HG02571 (cell line): ENCODE measurements at regions not wholly inside any gene's neighbourhood (a gene's known extent, or its start where the extent isn't known, plus 50 kb on each side); places are given as distances from the start of the nearest gene placed in this dataset.
"Not testable (repeated sequence)": the region's sequence is repeated elsewhere in the genome, so short reads cannot be mapped to it uniquely, and the experiment has no call there.

Experiments
- ATAC-seq: cut with Tn5 transposase; IDR thresholded peaks from one replicate; pipeline ENCODE4 v1.9.1; 2021; ENCODE audit warnings: mild to moderate bottlenecking, moderate library complexity; ENCODE audit not compliant: unreplicated experiment

DNA sequence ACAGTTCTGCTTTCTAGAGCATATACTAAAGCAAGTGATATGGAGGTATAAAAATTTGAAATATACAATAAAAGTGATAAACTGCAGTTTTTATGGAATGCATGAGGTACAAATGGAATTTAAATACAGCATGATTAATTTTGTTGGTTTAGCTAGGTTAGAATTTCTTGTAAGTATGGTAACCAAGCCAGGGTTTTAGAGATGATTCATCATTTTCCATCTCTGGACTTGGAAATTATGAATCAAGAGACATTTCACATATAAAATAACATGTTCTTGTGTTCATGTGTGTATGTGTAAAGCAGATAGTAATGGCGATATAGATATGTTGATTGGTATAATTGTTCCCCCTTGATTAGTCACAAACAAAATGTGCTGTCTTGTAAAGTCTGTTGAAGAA, 1219.8 kb downstream of the CDH8 start:
- ATAC-seq, result no peak

DNA sequence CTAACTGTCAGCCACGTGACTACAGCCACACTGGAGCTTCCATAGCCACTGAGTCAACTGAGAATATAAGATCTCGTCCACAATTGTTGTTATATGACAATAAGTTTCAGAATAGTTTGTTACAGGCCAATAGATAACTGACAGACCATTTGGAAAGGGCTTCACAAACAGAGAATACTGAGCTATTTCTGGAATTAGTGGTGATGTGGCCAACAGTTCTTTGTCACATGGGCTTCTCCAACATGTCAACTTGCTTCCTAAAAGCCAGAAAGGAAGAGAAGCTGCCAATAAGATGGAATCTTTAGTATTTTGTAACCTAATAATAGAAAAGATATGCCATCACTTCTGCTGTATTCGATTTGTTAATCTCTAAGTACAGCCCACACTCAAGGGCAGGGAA, 1220.4 kb downstream of the CDH8 start:
- ATAC-seq, result no peak

DNA sequence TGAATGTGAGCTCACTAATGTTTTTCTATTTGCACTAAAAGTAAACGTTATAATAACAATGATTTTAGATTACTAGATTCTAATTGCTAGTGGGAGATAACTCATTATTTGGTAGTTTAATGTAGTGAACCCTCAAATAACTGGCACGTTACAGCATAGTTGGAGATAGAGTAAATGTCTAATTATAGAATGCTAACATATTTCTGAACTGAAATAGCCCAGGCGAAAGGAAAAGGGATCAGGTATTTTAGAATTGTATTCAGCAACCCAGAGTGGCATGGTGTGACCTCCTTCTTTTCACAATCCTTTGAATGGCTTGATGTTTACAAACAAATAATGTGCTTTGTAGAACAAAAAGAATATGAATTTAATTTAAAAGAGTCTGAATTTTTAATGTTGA, 1221.2 kb downstream of the CDH8 start:
- no peak for ATAC-seq

DNA sequence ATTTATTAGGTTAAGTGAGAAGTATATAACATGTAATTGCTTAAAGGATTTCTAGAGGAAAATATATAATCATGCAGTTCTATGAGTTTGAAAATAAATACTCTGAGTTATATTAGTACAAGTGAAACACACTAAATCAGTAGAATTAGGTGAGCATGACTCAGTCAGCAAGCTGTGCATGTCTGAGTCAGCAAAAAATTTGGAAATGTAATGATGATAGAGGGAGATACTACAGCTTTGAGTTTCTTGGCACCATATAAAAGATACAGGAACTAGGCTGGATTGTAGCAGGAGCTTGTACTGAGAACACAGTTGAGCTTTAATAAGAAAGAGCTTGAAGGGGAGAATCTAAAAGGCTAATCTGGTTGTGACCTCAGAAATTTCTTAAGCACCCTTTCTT, 1224.6 kb downstream of the CDH8 start:
- ATAC-seq, result no peak

DNA sequence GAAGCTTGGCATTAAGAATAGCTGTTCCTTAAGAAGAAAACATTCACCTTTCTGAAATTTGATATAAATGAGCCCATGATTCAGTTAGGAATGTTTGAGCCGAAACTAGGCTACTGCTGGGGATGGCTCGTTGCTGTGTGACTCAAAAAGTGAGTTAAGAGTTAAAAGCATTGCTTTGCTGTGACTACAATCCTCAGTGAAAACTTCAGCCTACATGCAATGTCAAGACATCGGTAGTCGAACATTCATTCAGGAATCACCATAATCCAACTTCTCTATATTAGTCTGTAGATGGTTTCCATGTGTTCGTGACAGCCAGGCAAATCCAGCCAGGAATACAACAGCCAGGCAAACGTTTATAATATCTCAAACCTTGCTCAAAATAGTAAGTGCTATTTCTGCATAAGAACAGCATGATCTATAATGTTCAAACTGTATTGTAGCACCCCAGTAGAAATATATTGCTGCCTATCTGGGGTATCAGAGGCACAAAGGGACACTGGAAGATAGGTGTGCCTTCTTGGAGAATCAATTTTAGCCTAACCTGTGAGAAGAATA, 1225.1 kb downstream of the CDH8 start:
- no peak for ATAC-seq

DNA sequence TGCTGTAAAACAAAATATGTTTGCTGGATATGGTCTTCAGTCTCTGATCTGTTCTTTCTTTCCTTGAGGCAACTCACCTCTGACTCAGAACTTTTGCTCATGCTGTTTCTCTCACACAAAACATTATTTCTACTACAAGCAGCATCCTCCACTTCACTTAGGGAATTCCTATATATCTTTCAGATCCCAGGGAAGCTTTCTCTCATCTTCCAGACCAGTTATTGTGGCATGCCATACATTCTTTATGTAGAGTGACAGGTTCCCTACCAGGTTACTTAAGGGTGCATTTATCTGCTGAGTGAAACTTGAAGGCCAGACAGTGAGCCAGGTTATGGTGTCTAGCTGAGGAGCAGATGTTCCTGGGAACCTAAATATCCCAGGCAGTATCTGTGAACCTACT, 1226.0 kb downstream of the CDH8 start:
- ATAC-seq, result no peak

DNA sequence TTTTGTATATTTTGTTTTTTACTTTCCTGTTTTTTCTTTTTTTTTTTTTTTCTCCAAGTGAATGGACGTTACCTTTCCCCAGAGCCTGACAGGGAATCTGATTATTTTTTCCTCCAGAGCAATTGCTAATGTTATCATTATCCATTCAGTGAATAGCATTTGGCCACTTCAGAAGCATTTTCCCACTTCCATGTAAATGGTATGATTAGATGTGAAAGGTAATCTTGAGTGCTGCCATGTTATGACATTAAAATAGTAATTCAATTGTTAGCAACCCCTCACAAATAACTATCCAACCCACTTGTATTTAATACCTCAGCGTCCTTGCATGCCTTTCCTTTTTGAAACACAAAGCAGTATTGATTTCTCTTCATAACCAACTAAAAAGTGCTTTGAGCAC, 1243.8 kb downstream of the CDH8 start:
- no peak for ATAC-seq

DNA sequence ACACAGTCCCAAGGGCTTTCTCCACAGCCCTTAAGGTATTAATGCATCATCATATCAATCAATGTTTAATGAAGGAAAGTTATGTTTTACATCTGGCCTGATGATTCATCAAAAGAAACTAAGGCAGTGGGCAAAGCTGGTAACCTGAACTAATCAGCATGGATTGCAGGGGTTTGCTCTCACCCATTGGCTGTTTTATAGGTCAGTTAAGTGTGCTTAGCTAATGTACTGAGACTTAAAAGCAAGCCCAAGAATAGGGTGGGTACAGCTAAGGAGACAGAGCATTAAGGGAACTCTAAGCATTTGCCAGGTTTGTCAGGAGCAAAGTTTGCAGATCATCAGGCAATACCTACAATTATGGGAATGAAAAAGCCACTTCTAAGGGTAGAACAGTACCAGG, 1247.6 kb downstream of the CDH8 start:
- no peak for ATAC-seq

DNA sequence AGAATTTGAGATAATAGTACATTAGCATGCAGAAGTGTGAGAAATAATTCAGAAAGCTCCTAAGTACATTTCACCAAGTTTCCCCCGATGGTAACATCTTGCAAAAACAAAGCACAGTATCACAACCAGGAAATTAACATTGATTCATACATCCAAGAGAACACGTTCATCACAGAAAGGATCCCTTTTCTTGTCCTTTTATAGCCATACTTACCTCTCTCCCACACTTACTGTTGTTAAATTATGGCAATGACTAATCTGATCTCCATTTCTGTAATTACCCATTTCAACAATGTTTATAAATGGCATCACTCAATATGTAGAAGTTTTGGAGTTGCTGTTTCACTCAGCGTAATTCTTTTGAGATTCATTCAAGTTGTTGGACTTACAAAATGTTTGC, 1260.0 kb downstream of the CDH8 start:
- no peak for ATAC-seq

DNA sequence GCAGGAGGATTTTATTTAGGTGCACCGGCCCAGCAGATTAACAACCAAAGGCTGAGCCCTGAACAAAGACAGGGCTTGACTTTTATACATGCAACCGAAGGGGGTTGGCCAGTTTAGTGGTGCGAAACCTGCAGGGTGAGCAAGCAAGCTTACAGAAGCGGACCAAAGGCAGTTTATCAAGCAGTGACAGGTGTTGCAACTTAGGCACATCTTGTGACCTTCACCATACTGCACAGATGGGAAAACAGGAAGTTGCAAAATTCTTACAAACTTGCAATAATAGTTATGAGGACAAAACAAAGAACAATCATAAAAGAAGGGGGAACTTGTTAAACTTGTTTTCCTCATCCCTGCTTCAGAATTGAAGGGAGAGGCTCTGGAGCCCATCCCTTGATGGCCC, 1265.1 kb downstream of the CDH8 start:
- ATAC-seq, result no peak

DNA sequence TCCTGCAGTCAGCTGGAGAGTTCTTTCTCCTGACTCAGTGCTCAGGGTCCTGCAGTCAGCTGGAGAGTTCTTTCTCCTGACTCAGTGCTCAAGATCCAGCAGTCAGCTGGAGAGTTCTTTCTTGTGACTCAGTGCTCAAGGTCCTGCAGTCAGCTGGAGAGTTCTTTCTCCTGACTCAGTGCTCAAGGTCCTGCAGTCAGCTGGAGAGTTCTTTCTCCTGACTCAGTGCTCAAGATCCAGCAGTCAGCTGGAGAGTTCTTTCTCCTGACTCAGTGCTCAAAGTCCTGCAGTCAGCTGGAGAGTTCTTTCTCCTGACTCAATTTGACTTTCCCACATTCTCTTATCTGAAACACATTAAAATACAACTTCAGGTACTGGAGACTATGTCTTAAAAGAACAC, 1265.9 kb downstream of the CDH8 start:
- not testable (repeated sequence) for ATAC-seq

DNA sequence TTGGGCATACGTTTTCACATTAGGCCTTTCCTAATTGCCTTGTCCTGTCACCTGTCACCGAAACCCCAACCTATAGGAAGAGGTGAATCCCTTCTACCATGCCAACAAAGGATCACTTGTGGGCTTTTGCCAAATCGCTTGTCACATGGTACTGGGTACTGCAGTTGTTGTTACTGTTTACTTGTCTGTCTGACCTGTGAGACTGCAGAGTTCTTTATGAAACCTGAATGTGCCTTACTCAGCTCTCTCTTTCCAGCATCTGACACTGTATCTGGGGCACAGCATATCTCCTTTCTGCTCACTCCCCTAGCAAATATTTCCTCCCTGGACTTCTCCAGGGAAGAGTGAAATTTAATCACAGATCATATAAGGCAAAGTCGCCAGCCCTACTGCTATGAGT, 1272.4 kb downstream of the CDH8 start:
- no peak for ATAC-seq

DNA sequence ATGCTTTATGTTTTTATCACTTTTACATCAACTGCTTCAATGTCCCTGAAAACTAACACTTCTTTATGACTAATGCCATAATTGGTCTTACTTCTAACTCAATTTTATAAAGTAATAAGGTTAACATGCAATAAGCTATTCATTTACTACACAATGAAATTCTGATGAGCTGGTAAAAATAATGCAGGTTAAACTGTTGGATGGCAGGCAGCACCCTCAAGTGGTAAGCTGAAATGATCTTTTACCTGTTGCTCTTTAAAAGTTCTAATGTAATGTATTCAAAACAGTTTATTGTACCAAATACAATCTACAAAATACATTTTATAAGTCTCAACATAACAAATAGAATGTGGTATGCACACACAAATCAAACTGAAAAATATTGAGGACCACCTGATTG, 1280.3 kb downstream of the CDH8 start:
- no peak for ATAC-seq

DNA sequence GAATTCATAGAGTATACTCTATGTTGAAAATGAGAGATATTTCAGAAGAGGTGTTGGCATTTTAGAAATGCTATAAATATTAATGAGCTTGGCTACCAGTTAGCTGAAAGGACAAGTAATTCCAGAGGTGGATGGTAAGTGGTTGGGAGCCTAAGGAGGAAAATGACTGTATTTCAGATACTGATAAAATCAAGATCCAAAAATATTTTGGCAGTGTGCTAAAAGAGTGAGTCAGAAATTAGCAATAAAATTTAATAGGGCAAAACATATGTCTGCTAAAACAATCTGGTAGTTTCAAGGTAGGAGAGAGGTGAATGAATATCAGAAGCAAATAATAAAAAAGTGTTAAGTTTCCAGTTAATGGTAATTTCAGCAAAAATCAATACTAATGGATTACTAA, 1287.9 kb downstream of the CDH8 start:
- no peak for ATAC-seq

DNA sequence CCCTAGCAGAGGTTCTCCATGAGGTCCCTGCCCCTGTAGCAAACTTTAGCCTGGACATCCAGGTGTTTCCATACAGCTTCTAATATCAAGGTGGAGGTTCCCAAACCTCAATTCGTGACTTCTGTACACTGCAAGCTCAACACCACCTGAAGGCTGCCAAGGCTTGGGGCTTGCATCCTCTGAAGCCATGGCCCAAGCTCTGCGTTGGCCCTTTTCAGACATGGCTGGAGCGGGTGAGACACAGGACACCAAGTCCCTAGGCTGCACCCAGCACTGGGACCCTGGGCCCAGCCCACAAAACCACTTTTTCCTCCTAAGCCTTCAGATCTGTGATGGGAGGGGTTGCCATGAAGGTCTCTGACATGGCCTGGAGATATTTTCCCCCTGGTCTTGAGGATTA, 1292.0 kb downstream of the CDH8 start:
- ATAC-seq, result no peak

DNA sequence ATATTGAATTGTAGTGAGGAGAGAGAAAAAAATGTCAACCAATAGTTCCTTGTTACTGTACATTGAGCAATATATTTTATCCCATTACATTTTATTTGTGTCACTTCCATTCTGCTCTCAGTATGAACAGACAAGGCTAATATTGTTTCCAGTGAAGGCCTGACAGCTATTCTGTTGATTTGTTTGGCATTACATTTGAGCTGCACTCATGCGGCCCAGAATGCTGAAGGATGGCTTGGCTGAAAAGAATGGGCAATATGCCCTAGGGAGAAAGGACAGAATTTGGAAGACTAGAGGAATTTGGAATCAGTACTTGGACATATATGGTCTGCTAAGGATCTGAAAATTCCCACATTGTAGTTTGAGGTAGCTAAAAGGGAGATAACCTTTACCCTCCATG, 1294.4 kb downstream of the CDH8 start:
- no peak for ATAC-seq

DNA sequence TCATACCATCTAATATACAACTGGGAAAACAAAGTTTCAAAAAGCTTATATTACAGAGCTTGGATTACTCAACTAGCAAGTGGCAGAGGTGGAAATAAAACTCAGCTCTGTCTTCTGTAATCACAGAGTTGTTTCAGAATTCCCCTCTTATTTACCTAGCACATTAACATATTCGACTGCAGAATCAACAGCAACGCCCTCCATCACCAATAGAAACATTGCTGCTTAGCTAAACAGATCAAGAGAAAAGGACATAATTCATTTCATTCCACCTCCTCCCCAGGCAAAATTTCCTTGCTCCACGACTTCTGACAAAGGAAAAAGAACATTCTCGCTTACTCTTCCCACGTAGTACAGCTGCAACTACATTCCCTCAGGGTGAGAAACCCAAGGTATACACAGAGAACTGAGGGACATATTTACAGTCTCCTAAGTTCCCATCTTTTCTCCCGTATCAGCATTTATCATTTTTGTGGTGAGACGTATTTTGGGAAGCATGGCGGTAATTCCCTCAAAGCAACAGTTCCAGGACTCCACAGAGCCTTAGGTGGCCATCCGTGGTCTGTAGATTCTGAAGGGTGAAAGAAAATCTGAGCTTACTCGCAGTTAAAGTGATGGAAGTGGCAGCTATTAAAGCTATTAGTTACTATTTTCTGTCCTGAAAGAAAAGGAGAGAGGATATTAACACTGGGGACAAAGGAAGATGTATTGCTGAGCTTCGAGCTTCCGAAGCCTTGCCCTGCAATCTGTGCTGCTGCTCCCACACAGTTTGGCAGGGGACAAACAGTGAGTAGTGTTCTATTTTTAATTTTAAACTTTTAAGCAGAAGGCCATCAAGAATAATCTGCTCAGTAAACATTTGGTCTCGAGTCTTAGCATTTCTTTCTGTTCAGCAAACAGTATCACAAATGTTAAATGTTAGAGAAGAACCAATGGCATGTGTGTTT, 1296.2 kb downstream of the CDH8 start:
- ATAC-seq, result no peak

DNA sequence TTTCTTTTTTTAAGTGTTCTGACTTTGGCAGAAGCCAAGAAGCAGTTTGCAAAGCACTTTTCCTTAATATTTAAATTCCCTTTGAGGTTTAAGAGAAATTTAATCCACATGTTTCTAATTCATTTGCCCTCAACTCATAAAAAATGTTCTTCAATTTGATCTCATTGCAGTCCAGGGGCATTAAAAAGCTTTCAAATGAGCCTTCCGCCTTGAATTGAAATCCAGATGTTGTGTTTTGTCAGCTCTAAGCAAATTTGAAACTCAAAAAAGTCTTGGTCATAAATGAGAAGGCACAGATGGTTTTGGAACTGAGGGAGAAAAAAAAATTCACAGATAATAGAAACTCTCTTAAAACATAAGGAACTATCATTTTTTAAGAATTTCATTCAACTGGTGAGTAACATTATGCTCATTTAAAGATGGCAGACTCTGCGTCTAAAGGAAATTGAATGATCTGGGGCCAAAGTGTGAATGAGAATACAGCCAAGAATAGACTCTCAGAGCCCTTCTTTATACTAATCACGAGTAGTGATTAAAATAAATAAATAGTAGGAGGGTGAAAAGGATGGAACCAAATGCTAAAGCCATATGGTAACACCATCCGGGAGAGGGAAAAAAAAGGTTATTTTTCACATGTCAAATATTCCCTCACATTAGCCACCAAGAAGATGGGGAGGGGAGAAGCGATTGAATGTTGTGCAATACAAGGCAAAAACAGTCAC, 1304.7 kb downstream of the CDH8 start:
- ATAC-seq, result no peak

DNA sequence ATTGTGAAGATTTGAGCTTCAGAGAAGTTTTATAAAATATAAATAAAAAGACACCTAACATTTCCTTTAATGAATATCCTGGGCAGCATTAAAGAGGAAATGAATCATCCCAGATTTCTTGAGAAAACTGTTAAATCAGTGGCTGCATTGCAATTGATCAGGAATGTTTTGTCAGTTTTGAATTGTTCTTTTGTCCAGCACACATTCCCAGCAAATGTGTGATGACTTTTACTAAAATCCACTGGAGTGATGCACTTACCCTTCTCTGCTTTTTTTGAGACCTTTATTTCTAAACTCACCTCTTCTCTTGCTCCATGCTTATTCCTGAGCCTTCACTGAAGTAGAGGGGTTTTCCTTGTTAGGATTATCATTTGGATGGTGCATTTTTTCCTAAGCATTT, 1307.2 kb downstream of the CDH8 start:
- ATAC-seq, result no peak

DNA sequence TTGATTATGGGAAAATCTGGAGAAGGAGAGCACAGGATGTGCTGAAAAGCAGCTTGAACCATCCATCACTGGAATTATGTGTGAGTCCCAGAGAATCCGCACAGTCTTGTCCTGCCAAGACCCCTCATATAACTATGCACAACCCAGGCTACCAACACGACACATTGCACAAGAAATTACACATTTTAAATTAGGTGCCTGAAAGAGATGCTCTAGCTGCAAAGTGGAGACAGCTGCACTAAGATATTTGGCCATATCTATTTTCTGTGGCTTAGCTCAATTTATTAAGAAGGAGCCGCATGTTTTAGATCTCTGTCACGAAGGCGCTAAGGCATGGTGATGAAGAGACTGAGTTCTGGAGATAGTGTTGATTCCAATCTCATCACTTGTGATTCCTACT, 1308.4 kb downstream of the CDH8 start:
- ATAC-seq, result no peak

DNA sequence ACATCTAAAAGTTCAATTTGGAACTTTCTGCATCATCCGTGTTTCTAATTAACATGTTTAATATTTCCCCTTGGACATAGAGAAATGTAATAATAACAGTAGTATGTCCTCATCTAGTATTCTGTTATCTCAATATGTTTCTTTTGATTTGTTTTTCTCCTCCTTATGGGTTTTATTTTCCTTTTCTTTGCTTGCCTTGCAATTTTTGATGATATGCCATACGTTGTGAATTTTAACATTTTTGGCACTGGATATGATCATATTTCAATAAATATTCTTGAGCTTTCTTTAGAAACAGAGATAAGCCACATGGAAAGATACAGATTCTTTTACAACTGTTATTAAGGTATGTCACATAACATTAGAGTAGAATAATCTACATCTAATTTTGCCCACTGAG, 1316.2 kb downstream of the CDH8 start:
- no peak for ATAC-seq

DNA sequence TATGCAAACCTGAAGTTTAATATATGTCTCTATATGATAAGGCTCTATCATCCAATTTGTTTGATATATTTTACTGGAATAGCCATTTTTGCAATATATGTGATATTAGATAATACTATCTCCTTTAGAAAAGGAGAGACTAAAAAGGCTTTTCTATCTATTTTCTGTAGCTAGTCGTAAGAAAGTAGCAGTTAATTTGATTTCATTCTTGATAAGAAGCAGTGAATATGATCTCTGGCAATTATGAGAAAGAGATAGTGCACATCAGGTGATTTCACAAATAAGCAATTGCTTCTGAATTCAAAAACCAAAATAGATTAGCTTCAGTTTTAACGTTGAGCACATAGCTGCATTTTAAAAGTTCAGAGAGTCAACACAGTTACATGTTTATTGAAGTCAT, 1318.4 kb downstream of the CDH8 start:
- no peak for ATAC-seq
